Hepatocyte (in vitro differentiated cells): ENCODE measurements at regions not wholly inside any gene's neighbourhood (a gene's known extent, or its start where the extent isn't known, plus 50 kb on each side); places are given as distances from the start of the nearest gene placed in this dataset.

Source experiments
- DNase-seq: peaks from one replicate; pipeline ENCODE4 v3.0.0-alpha.2; 2016; ENCODE audit warnings: low spot score
- H2AFZ ChIP-seq: fragments of 200-600 bp; sonication (generic); 2 replicates; pipeline ENCODE4 v1.6.0; 2016; ENCODE audit warnings: antibody characterized with exemption, mild to moderate bottlenecking
- H3K27ac ChIP-seq: fragments of 200-600 bp; sonication (generic); 2 replicates; pipeline ENCODE4 v1.5.1; 2016; ENCODE audit warnings: mild to moderate bottlenecking
- H3K27me3 ChIP-seq: fragments of 200-600 bp; sonication (generic); 2 replicates; pipeline ENCODE4 v1.6.1; 2016
- H3K36me3 ChIP-seq: fragments of 200-600 bp; sonication (generic); replicated peaks from 2 replicates; pipeline ENCODE4 v1.5.1; 2016; ENCODE audit warnings: low read depth; ENCODE audit not compliant: insufficient read depth
- H3K4me1 ChIP-seq: fragments of 200-600 bp; sonication (generic); 2 replicates; pipeline ENCODE4 v1.5.1; 2016; ENCODE audit warnings: mild to moderate bottlenecking, moderate library complexity; ENCODE audit not compliant: insufficient read depth
- H3K4me2 ChIP-seq: fragments of 200-600 bp; sonication (generic); 2 replicates; pipeline ENCODE4 v1.6.0; 2016
- H3K4me3 ChIP-seq: fragments of 200-600 bp; sonication (generic); 2 replicates; pipeline ENCODE4 v1.5.1; 2016; ENCODE audit warnings: mild to moderate bottlenecking
- H3K79me2 ChIP-seq: fragments of 200-600 bp; sonication (generic); 2 replicates; pipeline ENCODE4 v1.6.0; 2017; ENCODE audit warnings: mild to moderate bottlenecking
- H3K9me2 ChIP-seq: fragments of 200-600 bp; sonication (generic); replicated peaks from 2 replicates; pipeline ENCODE4 v1.6.0; 2017; ENCODE audit warnings: mild to moderate bottlenecking; ENCODE audit not compliant: insufficient read depth
- H3K9me3 ChIP-seq: fragments of 200-600 bp; sonication (generic); 2 replicates; pipeline ENCODE4 v1.5.1; 2016; ENCODE audit warnings: low read depth, mild to moderate bottlenecking
- H4K20me1 ChIP-seq: fragments of 200-600 bp; sonication (generic); 2 replicates; pipeline ENCODE4 v1.6.0; 2016; ENCODE audit warnings: mild to moderate bottlenecking; ENCODE audit not compliant: insufficient read depth, poor library complexity, severe bottlenecking
- EZH2 ChIP-seq: fragments of 200-600 bp; sonication (generic); IDR thresholded peaks from 2 replicates; pipeline ENCODE4 v1.6.1; 2016; ENCODE audit warnings: antibody characterized with exemption, mild to moderate bottlenecking, borderline replicate concordance
- EZH2phosphoT487 ChIP-seq: fragments of 200-600 bp; sonication (generic); IDR thresholded peaks from one replicate; pipeline ENCODE4 v1.6.1; 2018; ENCODE audit warnings: antibody characterized with exemption, mild to moderate bottlenecking, low read depth, moderate library complexity; ENCODE audit not compliant: unreplicated experiment, severe bottlenecking
- WGBS: methylation state at CpG from one replicate; pipeline ENCODE4 v1.1.6; 2016; ENCODE audit warnings: low lambda C conversion rate; ENCODE audit errors: missing lambda C conversion rate; 5-methylcytosine and 5-hydroxymethylcytosine counted together
- TF ChIP-seq, protein P1 (sequence below): fragments of 200-600 bp; sonication (generic); IDR thresholded peaks from 2 replicates; pipeline ENCODE4 v1.5.1; 2016; ENCODE audit warnings: antibody characterized with exemption, mild to moderate bottlenecking; ENCODE audit not compliant: poor library complexity

DNA sequence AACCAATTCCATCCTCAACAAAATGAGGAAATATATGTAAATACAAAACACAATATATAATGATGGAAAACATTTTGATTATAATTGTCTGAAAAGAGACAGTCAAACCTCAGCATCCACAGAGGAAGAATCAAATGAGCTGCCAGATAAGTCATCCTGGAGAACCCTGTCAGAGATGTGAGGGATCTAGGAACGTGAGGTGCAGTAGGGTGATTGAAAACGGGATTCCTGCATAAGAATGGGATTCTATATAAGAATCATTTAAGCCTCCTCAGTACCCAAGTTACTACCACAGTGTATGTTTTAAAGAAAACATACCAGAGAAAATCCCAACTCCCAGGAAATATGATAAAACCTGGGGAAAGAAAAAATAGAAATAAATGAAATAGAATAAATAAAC lies 690.5 kb downstream of the FRK start:
- Histone ChIP-seq H3K9me2 (no peaks in the 10 kb centered on the region), H4K20me1 (no peaks in the 10 kb centered on the region), H3K9me3 (no peaks in the 10 kb centered on the region), H3K36me3 (no peaks in the 10 kb centered on the region), H3K4me1 (no peaks in the 10 kb centered on the region), H3K4me3 (no peak overlapping the region), H3K27me3 (no peaks in the 10 kb centered on the region), H3K79me2 (no peaks in the 10 kb centered on the region), H2AFZ (no peak overlapping the region), H3K27ac (no peak overlapping the region), H3K4me2 (no peak overlapping the region)
- WGBS, result 67% methylated on average over 2 of the region's 2 CpGs
- no peak for TF ChIP-seq EZH2phosphoT487
- TF ChIP-seq EZH2, result no peak
- TF ChIP-seq, protein P1, sequence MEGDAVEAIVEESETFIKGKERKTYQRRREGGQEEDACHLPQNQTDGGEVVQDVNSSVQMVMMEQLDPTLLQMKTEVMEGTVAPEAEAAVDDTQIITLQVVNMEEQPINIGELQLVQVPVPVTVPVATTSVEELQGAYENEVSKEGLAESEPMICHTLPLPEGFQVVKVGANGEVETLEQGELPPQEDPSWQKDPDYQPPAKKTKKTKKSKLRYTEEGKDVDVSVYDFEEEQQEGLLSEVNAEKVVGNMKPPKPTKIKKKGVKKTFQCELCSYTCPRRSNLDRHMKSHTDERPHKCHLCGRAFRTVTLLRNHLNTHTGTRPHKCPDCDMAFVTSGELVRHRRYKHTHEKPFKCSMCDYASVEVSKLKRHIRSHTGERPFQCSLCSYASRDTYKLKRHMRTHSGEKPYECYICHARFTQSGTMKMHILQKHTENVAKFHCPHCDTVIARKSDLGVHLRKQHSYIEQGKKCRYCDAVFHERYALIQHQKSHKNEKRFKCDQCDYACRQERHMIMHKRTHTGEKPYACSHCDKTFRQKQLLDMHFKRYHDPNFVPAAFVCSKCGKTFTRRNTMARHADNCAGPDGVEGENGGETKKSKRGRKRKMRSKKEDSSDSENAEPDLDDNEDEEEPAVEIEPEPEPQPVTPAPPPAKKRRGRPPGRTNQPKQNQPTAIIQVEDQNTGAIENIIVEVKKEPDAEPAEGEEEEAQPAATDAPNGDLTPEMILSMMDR, result no peak
- no peak for DNase-seq

DNA sequence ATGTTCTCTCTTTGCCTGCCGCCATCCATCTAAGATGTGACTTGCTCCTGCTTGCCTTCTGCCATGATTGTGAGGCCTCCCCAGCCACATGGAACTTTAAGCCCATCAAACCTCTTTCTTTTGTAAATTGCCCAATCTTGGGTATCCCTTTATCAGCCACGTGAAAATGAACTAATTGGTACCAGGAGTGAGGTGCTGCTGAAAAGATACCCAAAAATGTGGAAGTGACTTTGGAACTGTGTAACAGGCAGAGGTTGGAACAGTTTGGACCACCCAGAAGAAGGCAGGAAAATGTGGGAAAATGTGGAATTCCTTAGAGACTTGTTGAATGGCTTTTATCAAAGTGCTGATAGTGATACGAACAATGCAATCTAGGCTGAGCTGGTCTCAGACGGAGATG lies 694.9 kb downstream of the FRK start:
- Histone ChIP-seq H4K20me1 (no peaks in the 10 kb centered on the region), H2AFZ (no peak overlapping the region), H3K27ac (no peak overlapping the region), H3K4me3 (no peak overlapping the region), H3K27me3 (no peaks in the 10 kb centered on the region), H3K36me3 (no peaks in the 10 kb centered on the region), H3K4me1 (no peaks in the 10 kb centered on the region), H3K9me2 (no peaks in the 10 kb centered on the region), H3K79me2 (no peaks in the 10 kb centered on the region), H3K4me2 (no peak overlapping the region), H3K9me3 (no peaks in the 10 kb centered on the region)
- WGBS, result 82% methylated on average over 4 of the region's 4 CpGs
- DNase-seq, result no peak
- TF ChIP-seq EZH2phosphoT487, result no peak
- TF ChIP-seq EZH2, result no peak
- TF ChIP-seq, protein P1, result no peak

DNA sequence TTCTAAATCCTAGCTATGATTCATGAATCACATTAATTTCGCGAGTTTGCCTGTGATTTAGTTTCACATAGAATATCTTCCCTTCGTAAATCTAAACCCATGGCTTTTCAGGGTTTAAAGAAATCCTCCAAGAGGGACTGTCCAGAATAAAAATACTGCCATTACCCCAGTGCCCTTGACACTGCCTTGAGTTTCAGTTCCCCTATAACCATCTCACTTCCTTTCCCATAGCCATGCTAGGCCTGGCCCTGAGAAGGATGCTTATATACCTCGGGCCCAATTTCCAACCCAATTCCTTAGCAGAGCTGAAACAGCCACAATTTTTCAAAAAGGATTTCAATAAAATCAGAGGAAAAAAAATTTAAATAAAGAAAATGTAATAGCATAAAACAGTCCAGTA lies 697.3 kb downstream of the FRK start:
- Histone ChIP-seq H3K36me3 (no peaks in the 10 kb centered on the region), H2AFZ (no peak overlapping the region), H3K27ac (no peak overlapping the region), H3K9me3 (no peaks in the 10 kb centered on the region), H3K27me3 (no peaks in the 10 kb centered on the region), H3K9me2 (no peaks in the 10 kb centered on the region), H3K4me2 (no peak overlapping the region), H3K79me2 (no peaks in the 10 kb centered on the region), H3K4me3 (no peak overlapping the region), H3K4me1 (no peaks in the 10 kb centered on the region), H4K20me1 (no peaks in the 10 kb centered on the region)
- DNase-seq, result no peak
- TF ChIP-seq, protein P1, result no peak
- TF ChIP-seq EZH2phosphoT487 (no peak), EZH2 (no peak)
- WGBS, result 89% methylated on average over 4 of the region's 4 CpGs

DNA sequence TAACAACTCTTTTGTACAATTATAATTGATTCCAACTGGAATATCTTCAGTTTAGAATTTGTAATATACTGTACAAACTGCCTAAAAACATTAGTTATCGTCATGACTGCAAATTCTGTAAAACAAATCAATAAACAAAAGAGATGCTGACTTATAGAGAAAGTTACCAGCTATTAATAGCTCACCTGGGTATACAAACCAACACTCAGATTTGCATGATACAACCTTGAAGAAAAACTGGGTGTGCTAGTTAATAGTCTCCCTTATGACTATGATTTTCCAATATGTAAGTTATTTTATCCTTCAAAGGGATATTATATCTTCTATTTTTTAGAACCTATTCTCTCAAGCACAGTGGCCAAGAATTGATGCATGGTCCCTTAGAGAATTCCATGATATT lies 698.5 kb downstream of the FRK start:
- no peak overlapping the region for H2AFZ ChIP-seq
- no peaks in the 10 kb centered on the region for H3K27me3 ChIP-seq
- TF ChIP-seq, protein P1, result no peak
- TF ChIP-seq EZH2phosphoT487 (no peak), EZH2 (no peak)
- no peak overlapping the region for H3K4me2 ChIP-seq
- no peaks in the 10 kb centered on the region for H4K20me1 ChIP-seq
- H3K9me2 ChIP-seq, result no peaks in the 10 kb centered on the region
- 90% methylated on average over 1 of the region's 1 CpG for WGBS
- DNase-seq, result no peak
- H3K9me3 ChIP-seq, result no peaks in the 10 kb centered on the region
- H3K36me3 ChIP-seq, result no peaks in the 10 kb centered on the region
- no peaks in the 10 kb centered on the region for H3K79me2 ChIP-seq
- H3K27ac ChIP-seq, result no peak overlapping the region
- no peak overlapping the region for H3K4me3 ChIP-seq
- no peaks in the 10 kb centered on the region for H3K4me1 ChIP-seq
